MM.1S (cell line): ENCODE measurements at regions not wholly inside any gene's neighbourhood (a gene's known extent, or its start where the extent isn't known, plus 50 kb on each side); places are given as distances from the start of the nearest gene placed in this dataset.
"Not testable (repeated sequence)": the region's sequence is repeated elsewhere in the genome, so short reads cannot be mapped to it uniquely, and the experiment has no call there.

Experiments used
- CTCF ChIP-seq: fragments of 300-600 bp; sonication (generic); IDR thresholded peaks from 2 replicates; pipeline ENCODE4 v1.5.1; 2016; ENCODE audit warnings: antibody characterized with exemption, low read length, mixed read lengths
- EZH2 ChIP-seq: fragments of 300-600 bp; sonication (generic); optimal IDR thresholded peaks from 2 replicates; pipeline ENCODE3; 2017; ENCODE audit warnings: low read depth, mild to moderate bottlenecking, antibody characterized with exemption, low read length, mixed read lengths

GRCh38 chr2:89927018-89927417 is 1235.5 kb downstream of the RPIA start:
- not testable (repeated sequence) for TF ChIP-seq CTCF, EZH2
